ENCODE measurements at regions not wholly inside any gene's neighbourhood (a gene's known extent, or its start where the extent isn't known, plus 50 kb on each side); places are given as distances from the start of the nearest gene placed in this dataset.

- no peak for TF ChIP-seq POLR2A (IDR thresholded peaks at IDR 0.05)
- TF ChIP-seq CTCF (IDR thresholded peaks at IDR 0.05), result no peak
- Histone ChIP-seq H3K27me3 (no peaks in the 10 kb centered on the region), H3K4me1 (no peaks in the 10 kb centered on the region), H3K9me3 (no peaks in the 10 kb centered on the region), H3K4me3 (no peak overlapping the region), H3K36me3 (no peaks in the 10 kb centered on the region), H3K27ac (no peak overlapping the region)
- DNase-seq, result no peak
These were observed 1114.7 kb downstream of the REEP3 start for GRCh38 chr10:64635906-64636305.

GRCh38 chr10:64636461-64636860, 1115.3 kb downstream of the REEP3 start:
- Histone ChIP-seq H3K9me3 (no peaks in the 10 kb centered on the region), H3K4me3 (no peak overlapping the region), H3K36me3 (no peaks in the 10 kb centered on the region), H3K27ac (no peak overlapping the region), H3K4me1 (no peaks in the 10 kb centered on the region), H3K27me3 (no peaks in the 10 kb centered on the region)
- no peak for DNase-seq
- no peak for TF ChIP-seq POLR2A (IDR thresholded peaks at IDR 0.05)

- Histone ChIP-seq H3K36me3 (no peaks in the 10 kb centered on the region), H3K4me3 (no peak overlapping the region), H3K27me3 (no peaks in the 10 kb centered on the region), H3K9me3 (no peaks in the 10 kb centered on the region), H3K27ac (no peak overlapping the region), H3K4me1 (no peaks in the 10 kb centered on the region)
- no peak for TF ChIP-seq CTCF (IDR thresholded peaks at IDR 0.05)
- no peak for TF ChIP-seq POLR2A (IDR thresholded peaks at IDR 0.05)
- no peak for DNase-seq
These were observed 1116.7 kb downstream of the REEP3 start for GRCh38 chr10:64637939-64638338.

GRCh38 chr10:64648915-64649314, 1127.7 kb downstream of the REEP3 start:
- H3K36me3 ChIP-seq, result no peaks in the 10 kb centered on the region
- no peaks in the 10 kb centered on the region for H3K27me3 ChIP-seq
- no peak for DNase-seq
- H3K9me3 ChIP-seq, result no peaks in the 10 kb centered on the region
- no peak for TF ChIP-seq POLR2A (IDR thresholded peaks at IDR 0.05)
- no peak overlapping the region for H3K27ac ChIP-seq
- no peak overlapping the region for H3K4me3 ChIP-seq
- H3K4me1 ChIP-seq, result no peaks in the 10 kb centered on the region

- no peak overlapping the region for H3K27ac ChIP-seq
- H3K27me3 ChIP-seq, result no peaks in the 10 kb centered on the region
- no peak for DNase-seq
- H3K36me3 ChIP-seq, result no peaks in the 10 kb centered on the region
- H3K4me3 ChIP-seq, result no peak overlapping the region
- TF ChIP-seq CTCF (IDR thresholded peaks at IDR 0.05) (no peak), POLR2A (IDR thresholded peaks at IDR 0.05) (no peak)
- no peaks in the 10 kb centered on the region for H3K9me3 ChIP-seq
- no peaks in the 10 kb centered on the region for H3K4me1 ChIP-seq
These were observed 1137.3 kb downstream of the REEP3 start for GRCh38 chr10:64658528-64658927.

- no peak for DNase-seq
- H3K4me3 ChIP-seq, result no peak overlapping the region
- H3K9me3 ChIP-seq, result no peaks in the 10 kb centered on the region
- H3K4me1 ChIP-seq, result no peaks in the 10 kb centered on the region
- no peaks in the 10 kb centered on the region for H3K36me3 ChIP-seq
- TF ChIP-seq POLR2A (IDR thresholded peaks at IDR 0.05) (no peak), CTCF (IDR thresholded peaks at IDR 0.05) (no peak)
- no peak overlapping the region for H3K27ac ChIP-seq
- no peaks in the 10 kb centered on the region for H3K27me3 ChIP-seq
These were observed 1138.1 kb downstream of the REEP3 start for GRCh38 chr10:64659311-64659710.

- H3K9me3 ChIP-seq, result no peaks in the 10 kb centered on the region
- H3K4me3 ChIP-seq, result no peak overlapping the region
- TF ChIP-seq POLR2A (IDR thresholded peaks at IDR 0.05), result no peak
- TF ChIP-seq CTCF (IDR thresholded peaks at IDR 0.05), result no peak
- no peaks in the 10 kb centered on the region for H3K36me3 ChIP-seq
- no peaks in the 10 kb centered on the region for H3K27me3 ChIP-seq
- H3K4me1 ChIP-seq, result no peaks in the 10 kb centered on the region
- no peak for DNase-seq
- no peak overlapping the region for H3K27ac ChIP-seq
These were observed 1160.8 kb downstream of the REEP3 start for GRCh38 chr10:64682043-64682442.

All from Peyer's patch (tissue), 4 donors.